ENCODE measurements at regions not wholly inside any gene's neighbourhood (a gene's known extent, or its start where the extent isn't known, plus 50 kb on each side); places are given as distances from the start of the nearest gene placed in this dataset.

DNA sequence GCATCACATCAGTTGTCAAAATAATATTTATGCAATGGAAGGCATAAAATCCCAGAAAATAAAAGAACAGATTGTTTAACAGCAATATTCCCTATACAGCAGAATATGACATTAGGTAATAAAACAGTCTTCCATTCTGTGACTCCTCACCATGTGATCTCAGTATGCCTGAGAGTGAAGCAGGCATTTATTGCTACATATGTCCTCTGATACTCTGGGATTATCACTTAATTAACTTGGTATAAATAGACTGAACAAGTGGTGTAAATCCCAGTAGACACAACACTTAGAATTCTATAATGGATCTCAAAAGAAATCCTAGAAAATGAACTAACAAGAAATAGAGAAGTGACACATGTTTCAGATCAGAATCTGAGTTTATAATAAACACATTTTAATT is 841.3 kb downstream of the PDHA2 start:
- TF ChIP-seq, protein P1, sequence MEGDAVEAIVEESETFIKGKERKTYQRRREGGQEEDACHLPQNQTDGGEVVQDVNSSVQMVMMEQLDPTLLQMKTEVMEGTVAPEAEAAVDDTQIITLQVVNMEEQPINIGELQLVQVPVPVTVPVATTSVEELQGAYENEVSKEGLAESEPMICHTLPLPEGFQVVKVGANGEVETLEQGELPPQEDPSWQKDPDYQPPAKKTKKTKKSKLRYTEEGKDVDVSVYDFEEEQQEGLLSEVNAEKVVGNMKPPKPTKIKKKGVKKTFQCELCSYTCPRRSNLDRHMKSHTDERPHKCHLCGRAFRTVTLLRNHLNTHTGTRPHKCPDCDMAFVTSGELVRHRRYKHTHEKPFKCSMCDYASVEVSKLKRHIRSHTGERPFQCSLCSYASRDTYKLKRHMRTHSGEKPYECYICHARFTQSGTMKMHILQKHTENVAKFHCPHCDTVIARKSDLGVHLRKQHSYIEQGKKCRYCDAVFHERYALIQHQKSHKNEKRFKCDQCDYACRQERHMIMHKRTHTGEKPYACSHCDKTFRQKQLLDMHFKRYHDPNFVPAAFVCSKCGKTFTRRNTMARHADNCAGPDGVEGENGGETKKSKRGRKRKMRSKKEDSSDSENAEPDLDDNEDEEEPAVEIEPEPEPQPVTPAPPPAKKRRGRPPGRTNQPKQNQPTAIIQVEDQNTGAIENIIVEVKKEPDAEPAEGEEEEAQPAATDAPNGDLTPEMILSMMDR (IDR thresholded peaks at IDR 0.05; ENCODE audit: extremely low read depth in 1 of 2, insufficient read depth in 1 of 2, low read depth in 1 of 2, low read length in 2 of 2), result no peak
- TF ChIP-seq POLR2AphosphoS5 (IDR thresholded peaks at IDR 0.05; ENCODE audit: insufficient read depth, low read depth, low read length) (no peak), POLR2A (IDR thresholded peaks at IDR 0.05; ENCODE audit: low read depth, low read length) (no peak), FOS (IDR thresholded peaks at IDR 0.05; ENCODE audit: borderline replicate concordance, insufficient read depth, low read length) (no peak), EZH2 (IDR thresholded peaks at IDR 0.05; ENCODE audit: borderline replicate concordance, low read depth, low read length, severe bottlenecking) (no peak), MYC (IDR thresholded peaks at IDR 0.05; ENCODE audit: low read depth, low read length) (no peak), JUN (IDR thresholded peaks at IDR 0.05; ENCODE audit: borderline replicate concordance, insufficient read depth, insufficient read length, low read depth) (no peak), GATA2 (IDR thresholded peaks at IDR 0.05; ENCODE audit: insufficient read depth, insufficient read length, low read depth, low read length) (no peak)
- TF ChIP-seq, protein P2, sequence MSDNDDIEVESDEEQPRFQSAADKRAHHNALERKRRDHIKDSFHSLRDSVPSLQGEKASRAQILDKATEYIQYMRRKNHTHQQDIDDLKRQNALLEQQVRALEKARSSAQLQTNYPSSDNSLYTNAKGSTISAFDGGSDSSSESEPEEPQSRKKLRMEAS (IDR thresholded peaks at IDR 0.05; ENCODE audit: insufficient read depth, insufficient read length), result no peak
